ENCODE measurements at regions not wholly inside any gene's neighbourhood (a gene's known extent, or its start where the extent isn't known, plus 50 kb on each side); places are given as distances from the start of the nearest gene placed in this dataset.

GRCh38 chr10:3424111-3424851 lies 251.7 kb upstream of the PITRM1 start:
- no peak for DNase-seq

GRCh38 chr10:3423384-3423783 lies 250.8 kb upstream of the PITRM1 start:
- no peak for DNase-seq

GRCh38 chr10:3422282-3422681 lies 249.7 kb upstream of the PITRM1 start:
- no peak for DNase-seq

- no peak for DNase-seq
Measured at GRCh38 chr10:3421537-3422257, 249.1 kb upstream of the PITRM1 start.

GRCh38 chr10:3420527-3421469 lies 248.2 kb upstream of the PITRM1 start:
- no peak for DNase-seq

- DNase-seq: no peak
Measured at GRCh38 chr10:3419719-3420495, 247.3 kb upstream of the PITRM1 start.

GRCh38 chr10:3418926-3419325 lies 246.3 kb upstream of the PITRM1 start:
- DNase-seq: no peak

- no peak for DNase-seq
Measured at GRCh38 chr10:3418041-3418754, 245.6 kb upstream of the PITRM1 start.

- DNase-seq: no peak
Measured at GRCh38 chr10:3417096-3417495, 244.5 kb upstream of the PITRM1 start.

GRCh38 chr10:3415878-3416605 lies 243.5 kb upstream of the PITRM1 start:
- DNase-seq: no peak

GRCh38 chr10:3415038-3415736 lies 242.6 kb upstream of the PITRM1 start:
- no peak for DNase-seq

GRCh38 chr10:3414667-3415023 lies 242.1 kb upstream of the PITRM1 start:
- DNase-seq: no peak

- no peak for DNase-seq
Measured at GRCh38 chr10:3413937-3414666, 241.5 kb upstream of the PITRM1 start.

GRCh38 chr10:3412646-3413045 lies 240.1 kb upstream of the PITRM1 start:
- no peak for DNase-seq

GRCh38 chr10:3412071-3412582 lies 239.5 kb upstream of the PITRM1 start:
- DNase-seq: no peak

- no peak for DNase-seq
Measured at GRCh38 chr10:3411044-3411443, 238.5 kb upstream of the PITRM1 start.

GRCh38 chr10:3409928-3410327 lies 237.3 kb upstream of the PITRM1 start:
- no peak for DNase-seq

- no peak for DNase-seq
Measured at GRCh38 chr10:3408603-3409365, 236.2 kb upstream of the PITRM1 start.
